Activated effector memory CD4-positive, alpha-beta T cell treated with anti-CD3 and anti-CD28 coated beads, Interleukin-2, amount 50 U/mL, for 16 hours (primary cell): ENCODE measurements at regions not wholly inside any gene's neighbourhood (a gene's known extent, or its start where the extent isn't known, plus 50 kb on each side); places are given as distances from the start of the nearest gene placed in this dataset.

ENCODE experiments used
- DNase-seq: peaks from one replicate; pipeline ENCODE4 v3.0.0-alpha.2; 2020

- DNase-seq: no peak
Measured at GRCh38 chr9:91073049-91073810, 271.6 kb downstream of the SYK start.

- no peak for DNase-seq
Measured at GRCh38 chr9:91073811-91074771, 272.5 kb downstream of the SYK start.

DNA sequence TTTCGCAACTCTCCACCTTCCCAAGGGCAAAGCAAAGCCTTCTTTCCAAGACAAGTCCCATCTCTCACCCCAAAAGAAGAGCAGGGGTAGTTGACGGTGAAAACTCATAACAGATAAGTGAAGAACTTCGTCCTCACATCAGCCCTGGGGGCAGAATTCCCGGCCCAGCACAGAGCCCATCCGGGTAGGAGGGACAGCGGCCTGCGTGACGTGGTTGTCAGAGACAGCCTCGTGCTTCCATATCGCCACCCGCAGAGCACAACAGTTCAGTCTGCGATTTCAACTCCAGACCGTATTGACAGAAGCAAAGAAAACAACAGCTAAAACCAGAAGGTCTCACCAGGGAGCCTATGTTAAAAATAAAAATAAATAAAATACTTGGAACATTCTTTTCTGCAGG, 273.2 kb downstream of the SYK start:
- DNase-seq: no peak

GRCh38 chr9:91075279-91075678, 273.7 kb downstream of the SYK start:
- no peak for DNase-seq

GRCh38 chr9:91077624-91078368, 276.2 kb downstream of the SYK start:
- DNase-seq: no peak

DNA sequence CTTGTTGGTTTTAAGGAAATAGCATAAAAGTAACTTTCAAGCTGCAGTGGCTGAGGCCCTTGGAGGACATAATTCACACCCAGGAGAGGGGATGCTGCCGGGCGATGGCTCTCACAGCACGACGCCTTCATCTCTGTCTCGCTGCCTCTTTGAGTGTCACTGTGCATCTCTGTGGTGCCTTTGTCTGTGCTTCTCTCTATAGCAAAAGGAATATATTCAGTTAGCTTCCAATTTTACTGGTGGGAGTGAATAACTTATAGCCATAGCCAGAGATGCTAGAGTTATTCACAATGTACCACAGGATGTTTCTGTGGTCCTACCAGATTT, 276.7 kb downstream of the SYK start:
- no peak for DNase-seq

- no peak for DNase-seq
Measured at GRCh38 chr9:91082731-91083130, 279.0 kb downstream of the AUH start.

GRCh38 chr9:91084896-91085516, 276.7 kb downstream of the AUH start:
- no peak for DNase-seq

DNA sequence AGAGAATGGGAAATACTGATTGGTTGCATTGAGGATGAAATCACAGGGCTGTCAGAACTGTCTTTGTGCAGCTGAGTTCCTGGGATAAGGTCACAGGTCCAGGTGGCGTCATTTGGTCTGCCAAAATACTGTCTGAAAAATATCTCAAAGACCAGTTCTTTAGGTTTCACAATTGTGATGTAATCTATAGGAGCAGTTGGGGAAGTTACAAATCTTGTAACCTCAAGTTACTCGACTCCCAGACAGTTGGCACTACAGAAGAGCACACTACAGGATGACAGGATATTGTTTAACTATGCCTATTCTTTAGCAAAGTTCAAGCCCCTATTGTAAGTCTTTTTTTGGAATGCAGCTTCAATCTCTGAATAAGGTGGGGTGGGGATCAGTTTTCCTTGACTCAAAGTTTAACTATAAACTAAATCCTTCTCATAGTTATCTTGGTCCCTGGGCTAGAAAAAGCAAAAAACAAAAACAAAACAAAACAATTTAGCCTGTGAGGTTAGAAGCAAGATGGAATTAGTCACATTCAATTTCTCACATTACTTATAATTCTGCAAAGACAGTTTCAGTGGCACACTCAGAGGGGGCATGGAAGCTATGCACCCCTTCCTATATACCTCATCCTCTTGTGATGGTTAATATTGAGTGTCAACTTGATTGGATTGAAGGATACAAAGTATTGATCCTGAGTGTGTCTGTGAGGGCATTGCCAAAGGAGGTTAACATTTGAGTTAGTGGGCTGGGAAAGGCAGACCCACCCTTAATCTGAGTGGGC, 276.0 kb downstream of the AUH start:
- DNase-seq: no peak

DNA sequence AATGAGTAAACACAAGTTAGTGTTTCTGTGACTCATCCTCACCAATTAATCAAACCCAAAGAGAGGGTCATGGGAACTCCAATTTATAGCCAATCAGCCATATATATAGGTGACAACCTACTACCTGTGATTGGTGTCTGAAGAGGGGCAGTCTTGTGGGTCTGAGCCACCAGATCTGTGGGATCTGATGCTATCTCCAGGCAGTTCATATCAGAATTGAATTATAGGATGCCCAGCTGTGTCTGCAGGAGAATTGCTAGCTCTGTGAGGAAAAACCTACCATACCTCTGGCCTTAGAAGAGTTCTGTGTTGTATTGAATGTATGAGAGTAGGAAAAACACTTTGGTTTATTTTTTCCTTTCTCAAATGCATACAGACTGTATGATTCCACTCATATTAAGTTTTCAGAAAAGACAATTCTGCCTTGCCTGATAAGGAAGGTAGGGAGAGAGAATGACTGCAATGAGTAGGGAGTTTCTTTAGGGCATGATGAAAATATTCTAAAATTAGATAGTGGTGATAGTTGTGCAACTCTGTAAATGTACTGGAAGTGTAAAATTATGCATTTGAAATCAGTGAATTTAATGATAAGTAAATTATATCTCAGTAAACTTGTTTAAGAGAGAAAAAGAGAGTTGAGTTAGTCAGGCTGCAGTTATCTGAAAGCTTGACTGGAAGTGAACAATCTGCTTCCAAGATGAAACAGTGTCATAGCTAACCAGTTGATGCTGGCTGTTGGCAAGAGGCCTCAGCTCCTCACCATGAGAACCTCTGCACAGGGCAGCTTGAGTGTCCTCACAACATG, 274.9 kb downstream of the AUH start:
- no peak for DNase-seq

- DNase-seq: no peak
Measured at GRCh38 chr9:91087462-91087759, 274.3 kb downstream of the AUH start.

- DNase-seq: no peak
Measured at GRCh38 chr9:91089405-91090129, 272.2 kb downstream of the AUH start.

- no peak for DNase-seq
Measured at GRCh38 chr9:91090130-91090410, 271.6 kb downstream of the AUH start.

GRCh38 chr9:91092214-91092613, 269.5 kb downstream of the AUH start:
- no peak for DNase-seq

- no peak for DNase-seq
Measured at GRCh38 chr9:91094324-91095088, 267.2 kb downstream of the AUH start.

DNA sequence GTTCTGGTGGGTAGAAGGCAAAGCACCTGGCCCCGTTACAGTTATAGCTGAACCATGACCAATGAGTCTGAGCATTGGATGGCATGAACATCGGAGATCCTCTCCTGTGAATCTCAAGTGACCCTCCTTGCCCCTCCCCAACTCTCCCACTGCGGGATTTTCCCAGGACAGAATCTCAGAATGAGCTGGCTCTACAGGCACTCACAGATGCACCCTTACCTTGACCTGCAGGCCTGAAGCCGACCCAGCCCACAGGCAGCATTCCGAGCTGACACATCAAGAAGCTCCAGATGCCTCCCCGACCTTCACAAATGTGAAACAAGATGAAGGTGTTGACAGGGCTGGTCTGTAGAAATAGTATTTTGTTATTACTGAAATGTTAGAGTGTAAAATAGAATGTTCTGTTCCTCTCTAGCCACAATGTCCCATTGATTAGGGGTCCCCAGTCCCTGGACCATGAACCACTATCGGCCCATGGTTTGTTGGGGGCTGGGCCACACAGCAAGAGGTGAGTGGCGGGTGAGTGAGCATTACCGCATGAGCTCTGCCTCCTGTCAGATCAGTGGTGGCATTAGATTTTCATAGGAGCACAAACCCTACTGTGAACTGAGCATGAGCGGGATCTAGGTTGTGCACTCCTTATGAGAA, 263.4 kb downstream of the AUH start:
- DNase-seq: no peak

- no peak for DNase-seq
Measured at GRCh38 chr9:91099436-91099835, 262.3 kb downstream of the AUH start.

GRCh38 chr9:91100878-91101450, 260.8 kb downstream of the AUH start:
- no peak for DNase-seq

DNA sequence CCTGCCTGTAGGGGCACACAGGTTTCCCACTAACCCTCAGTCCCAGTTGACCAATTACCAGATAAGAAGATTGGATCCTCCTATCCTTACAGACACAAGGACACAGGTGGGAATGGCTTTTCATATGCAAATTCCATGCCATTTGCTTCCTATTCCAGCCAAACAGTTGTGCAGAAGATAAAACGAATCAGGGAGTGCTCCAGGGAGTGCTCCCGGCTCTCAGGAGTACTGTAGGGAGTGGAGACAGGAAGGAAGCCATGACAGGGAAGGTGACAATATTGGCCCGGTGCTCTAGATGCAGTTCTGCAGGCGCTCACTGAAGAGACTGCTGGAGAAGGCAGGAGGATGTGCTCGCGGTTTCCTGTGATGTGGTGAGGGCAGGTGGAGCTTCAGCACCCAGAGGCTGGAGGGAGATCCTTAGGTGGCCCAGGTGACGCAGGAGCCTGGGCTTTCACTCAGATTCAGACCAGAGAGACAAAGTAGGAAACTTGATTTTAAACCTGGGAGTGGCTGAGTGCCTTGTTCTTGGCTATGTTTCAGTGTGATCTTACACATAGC, 260.0 kb downstream of the AUH start:
- peak; percentile 89 for DNase-seq
